ENCODE measurements at regions not wholly inside any gene's neighbourhood (a gene's known extent, or its start where the extent isn't known, plus 50 kb on each side); places are given as distances from the start of the nearest gene placed in this dataset.
"Not testable (repeated sequence)": the region's sequence is repeated elsewhere in the genome, so short reads cannot be mapped to it uniquely, and the experiment has no call there.

DNA sequence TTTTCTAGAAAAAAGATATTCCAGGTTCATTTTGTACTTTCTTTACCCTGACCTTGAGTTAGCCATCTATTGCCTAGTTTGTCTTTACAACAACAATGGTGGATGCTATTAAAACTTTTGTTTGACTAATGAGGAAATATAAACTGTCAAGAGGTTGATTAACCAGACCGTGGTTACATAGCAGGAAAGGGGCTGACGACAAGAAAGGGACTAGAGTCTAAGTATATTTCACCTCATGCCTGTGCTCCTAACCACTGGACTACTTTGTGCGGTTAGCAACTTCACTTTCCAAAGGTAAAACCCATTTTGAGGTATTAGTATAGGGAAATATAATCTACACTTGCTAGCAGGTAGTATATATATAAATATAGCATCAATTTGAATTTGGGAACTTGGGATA is 327.1 kb downstream of the SATB1 start:
- Histone ChIP-seq H3K4me3 (ENCODE audit: low read depth, low read length) (no peak overlapping the region), H3K27me3 (ENCODE audit: control insufficient read depth, insufficient read depth, low read length) (no peaks in the 10 kb centered on the region), H3K27ac (ENCODE audit: low read depth, low read length) (no peak overlapping the region), H3K4me1 (ENCODE audit: control insufficient read depth, insufficient read depth, low read length) (no peaks in the 10 kb centered on the region), H3K36me3 (ENCODE audit: control insufficient read depth, insufficient read depth, low read length) (no peaks in the 10 kb centered on the region), H3K9me3 (ENCODE audit: control insufficient read depth, insufficient read depth, low read length) (no peaks in the 10 kb centered on the region)
- WGBS (ENCODE audit: insufficient coverage), result no CpG with 5 or more reads among the region's 3 CpGs
- DNase-seq (ENCODE audit: low read depth in 4 of 6, low spot score in 6 of 6), result no peak

DNA sequence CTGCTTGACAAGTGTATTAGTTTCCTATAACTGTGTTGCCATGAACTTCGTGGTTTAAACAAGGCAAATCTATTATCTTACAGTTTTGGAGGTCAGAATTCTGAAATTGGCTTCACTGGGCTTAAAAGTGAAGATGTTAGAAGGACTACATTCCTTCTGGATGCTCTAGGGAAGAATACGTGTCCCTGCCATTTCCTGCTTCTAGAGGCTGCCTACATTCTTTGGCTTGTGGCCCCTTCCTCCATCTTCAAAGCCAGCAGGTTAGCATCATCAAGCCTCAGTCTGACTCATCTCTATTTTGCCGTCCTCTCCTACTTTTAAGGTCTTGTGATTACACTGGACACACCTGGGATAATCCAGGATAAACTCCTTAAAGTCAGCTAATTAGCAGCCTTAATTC is 327.7 kb downstream of the SATB1 start:
- 91% methylated on average over 2 of the region's 3 CpGs for WGBS (ENCODE audit: insufficient coverage)
- Histone ChIP-seq H3K4me3 (ENCODE audit: low read depth, low read length) (no peak overlapping the region), H3K27ac (ENCODE audit: low read depth, low read length) (no peak overlapping the region)

DNA sequence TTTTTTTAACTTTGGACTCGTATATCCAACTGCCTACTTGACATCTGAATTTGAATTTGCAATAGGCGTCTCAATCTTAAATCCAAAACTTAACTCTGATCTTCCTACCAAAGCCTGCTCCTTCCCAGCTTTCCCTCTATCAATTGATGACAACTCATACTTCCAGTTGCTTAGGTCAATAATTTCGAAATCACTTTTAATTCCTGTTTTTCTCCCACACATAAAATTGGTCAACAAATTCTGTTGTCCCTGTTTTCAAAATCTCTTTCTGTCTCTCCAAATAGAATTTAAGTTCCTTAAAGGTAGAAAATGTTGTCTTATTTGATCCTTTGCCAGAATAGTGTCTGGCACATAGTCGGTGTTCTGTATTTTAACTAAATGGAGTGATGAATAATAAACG is 332.4 kb downstream of the SATB1 start:
- H3K36me3 ChIP-seq (ENCODE audit: control insufficient read depth, insufficient read depth, low read length), result no peaks in the 10 kb centered on the region
- H3K4me3 ChIP-seq (ENCODE audit: low read depth, low read length), result no peak overlapping the region
- H3K27ac ChIP-seq (ENCODE audit: low read depth, low read length), result no peak overlapping the region
- WGBS (ENCODE audit: insufficient coverage), result 94% methylated on average over 2 of the region's 5 CpGs
- H3K9me3 ChIP-seq (ENCODE audit: control insufficient read depth, insufficient read depth, low read length), result no peaks in the 10 kb centered on the region
- H3K27me3 ChIP-seq (ENCODE audit: control insufficient read depth, insufficient read depth, low read length), result no peaks in the 10 kb centered on the region
- no peak for DNase-seq (ENCODE audit: low read depth in 4 of 6, low spot score in 6 of 6)
- no peaks in the 10 kb centered on the region for H3K4me1 ChIP-seq (ENCODE audit: control insufficient read depth, insufficient read depth, low read length)

More for the DNA sequence above, 327.7 kb downstream of the SATB1 start:
- Histone ChIP-seq H3K9me3 (ENCODE audit: control insufficient read depth, insufficient read depth, low read length) (no peaks in the 10 kb centered on the region), H3K27me3 (ENCODE audit: control insufficient read depth, insufficient read depth, low read length) (no peaks in the 10 kb centered on the region), H3K4me1 (ENCODE audit: control insufficient read depth, insufficient read depth, low read length) (no peaks in the 10 kb centered on the region), H3K36me3 (ENCODE audit: control insufficient read depth, insufficient read depth, low read length) (no peaks in the 10 kb centered on the region)
- DNase-seq (ENCODE audit: low read depth in 4 of 6, low spot score in 6 of 6), result no peak

DNA sequence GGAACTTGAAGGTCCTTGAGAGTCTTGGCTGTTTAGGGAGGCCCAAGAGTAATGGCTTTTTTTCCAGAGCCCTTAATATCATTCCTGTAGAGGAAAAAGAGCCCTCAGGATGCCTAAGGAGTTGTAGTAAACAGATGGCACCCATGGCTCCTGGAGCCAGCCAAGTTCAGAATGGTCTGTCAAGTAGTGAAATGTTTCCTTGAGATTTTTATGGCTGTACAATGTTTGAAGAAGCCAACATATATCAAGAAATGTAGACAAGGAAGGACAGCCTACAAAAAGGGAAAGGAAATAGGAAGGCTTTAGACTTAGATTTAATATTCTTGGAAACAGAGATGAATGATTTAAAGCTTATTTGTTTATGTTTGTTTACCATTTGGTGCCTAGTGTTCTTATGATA is 334.8 kb downstream of the SATB1 start:
- Histone ChIP-seq H3K9me3 (ENCODE audit: control insufficient read depth, insufficient read depth, low read length) (no peaks in the 10 kb centered on the region), H3K36me3 (ENCODE audit: control insufficient read depth, insufficient read depth, low read length) (no peaks in the 10 kb centered on the region), H3K4me1 (ENCODE audit: control insufficient read depth, insufficient read depth, low read length) (no peaks in the 10 kb centered on the region), H3K27ac (ENCODE audit: low read depth, low read length) (no peak overlapping the region), H3K4me3 (ENCODE audit: low read depth, low read length) (no peak overlapping the region), H3K27me3 (ENCODE audit: control insufficient read depth, insufficient read depth, low read length) (no peaks in the 10 kb centered on the region)
- DNase-seq (ENCODE audit: low read depth in 4 of 6, low spot score in 6 of 6), result no peak

DNA sequence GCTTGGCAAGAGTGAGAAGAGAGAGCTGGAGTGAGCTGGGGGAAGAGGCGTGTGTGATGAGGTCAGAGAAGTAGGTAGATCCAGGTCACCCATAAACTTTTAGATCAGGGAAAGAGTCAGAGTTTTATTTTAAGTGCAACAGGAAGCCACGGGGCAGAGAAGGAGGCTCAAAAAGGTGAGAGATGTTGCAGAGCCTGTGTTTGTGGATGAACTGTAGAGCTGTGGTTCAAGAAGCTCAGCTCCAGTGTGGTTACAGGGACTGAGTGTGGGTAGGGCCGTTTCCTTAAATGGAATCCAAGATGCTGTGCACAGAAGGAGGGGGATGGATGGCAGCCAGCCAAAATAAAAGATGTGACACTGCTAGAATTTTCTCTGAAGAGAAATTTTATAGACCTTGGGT is 337.2 kb downstream of the SATB1 start:
- peak in 1 of 6 donors; percentile 20 for DNase-seq (ENCODE audit: low read depth in 4 of 6, low spot score in 6 of 6)
- H3K27me3 ChIP-seq (ENCODE audit: control insufficient read depth, insufficient read depth, low read length), result no peaks in the 10 kb centered on the region
- H3K4me1 ChIP-seq (ENCODE audit: control insufficient read depth, insufficient read depth, low read length), result no peaks in the 10 kb centered on the region
- H3K4me3 ChIP-seq (ENCODE audit: low read depth, low read length), result no peak overlapping the region
- 60% methylated on average over 3 of the region's 3 CpGs for WGBS (ENCODE audit: insufficient coverage)
- no peaks in the 10 kb centered on the region for H3K36me3 ChIP-seq (ENCODE audit: control insufficient read depth, insufficient read depth, low read length)
- no peak overlapping the region for H3K27ac ChIP-seq (ENCODE audit: low read depth, low read length)
- no peaks in the 10 kb centered on the region for H3K9me3 ChIP-seq (ENCODE audit: control insufficient read depth, insufficient read depth, low read length)

DNA sequence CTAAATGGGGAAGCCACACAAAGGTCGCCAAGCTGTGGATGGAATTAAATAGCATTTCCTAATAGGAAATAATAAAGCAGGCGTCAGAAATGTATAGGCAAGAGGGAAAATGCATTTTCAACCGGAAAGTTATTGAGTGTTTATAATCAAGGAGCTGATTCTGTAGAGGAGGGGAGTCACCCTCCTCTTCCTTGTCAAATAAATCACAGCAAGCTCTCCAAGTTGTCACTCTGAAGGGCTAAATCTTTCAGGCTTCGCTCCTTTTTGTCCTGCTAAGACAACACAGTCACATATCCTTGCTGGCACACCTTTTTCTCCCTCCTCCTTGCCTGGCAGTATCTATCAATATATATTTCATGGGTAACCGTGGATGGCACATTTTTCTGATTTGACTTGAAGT is 338.4 kb downstream of the SATB1 start:
- 17% methylated on average over 1 of the region's 5 CpGs for WGBS (ENCODE audit: insufficient coverage)

DNA sequence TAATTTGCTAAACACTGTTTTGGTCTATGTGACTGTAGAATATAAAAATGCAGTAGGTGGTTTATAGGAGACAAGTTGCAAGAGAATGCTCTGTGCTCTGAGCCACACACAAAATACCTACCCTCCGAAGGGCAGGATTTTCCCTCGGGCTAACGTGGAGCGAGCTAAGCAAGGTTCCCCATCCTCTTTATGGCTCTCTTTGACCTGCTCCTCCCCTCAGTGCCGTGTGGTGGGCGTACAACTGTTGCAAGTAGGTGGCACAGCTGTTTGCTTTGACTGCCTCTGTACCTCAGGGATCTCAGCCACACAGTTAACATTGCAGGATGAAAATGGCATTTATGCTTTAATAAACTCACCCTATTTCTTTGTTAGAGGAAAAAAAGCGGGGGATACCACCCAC is 339.1 kb downstream of the SATB1 start:
- no peaks in the 10 kb centered on the region for H3K9me3 ChIP-seq (ENCODE audit: control insufficient read depth, insufficient read depth, low read length)
- 43% methylated on average over 4 of the region's 7 CpGs for WGBS (ENCODE audit: insufficient coverage)
- no peaks in the 10 kb centered on the region for H3K4me1 ChIP-seq (ENCODE audit: control insufficient read depth, insufficient read depth, low read length)
- no peaks in the 10 kb centered on the region for H3K27me3 ChIP-seq (ENCODE audit: control insufficient read depth, insufficient read depth, low read length)
- no peaks in the 10 kb centered on the region for H3K36me3 ChIP-seq (ENCODE audit: control insufficient read depth, insufficient read depth, low read length)
- H3K4me3 ChIP-seq (ENCODE audit: low read depth, low read length), result no peak overlapping the region
- DNase-seq (ENCODE audit: low read depth in 4 of 6, low spot score in 6 of 6), result no peak
- no peak overlapping the region for H3K27ac ChIP-seq (ENCODE audit: low read depth, low read length)

More for the DNA sequence above, 338.4 kb downstream of the SATB1 start:
- H3K9me3 ChIP-seq (ENCODE audit: control insufficient read depth, insufficient read depth, low read length), result no peaks in the 10 kb centered on the region
- no peak overlapping the region for H3K4me3 ChIP-seq (ENCODE audit: low read depth, low read length)
- no peaks in the 10 kb centered on the region for H3K27me3 ChIP-seq (ENCODE audit: control insufficient read depth, insufficient read depth, low read length)
- no peaks in the 10 kb centered on the region for H3K36me3 ChIP-seq (ENCODE audit: control insufficient read depth, insufficient read depth, low read length)
- peak in 1 of 6 donors; percentile 57 for DNase-seq (ENCODE audit: low read depth in 4 of 6, low spot score in 6 of 6)
- H3K4me1 ChIP-seq (ENCODE audit: control insufficient read depth, insufficient read depth, low read length), result no peaks in the 10 kb centered on the region
- H3K27ac ChIP-seq (ENCODE audit: low read depth, low read length), result no peak overlapping the region

DNA sequence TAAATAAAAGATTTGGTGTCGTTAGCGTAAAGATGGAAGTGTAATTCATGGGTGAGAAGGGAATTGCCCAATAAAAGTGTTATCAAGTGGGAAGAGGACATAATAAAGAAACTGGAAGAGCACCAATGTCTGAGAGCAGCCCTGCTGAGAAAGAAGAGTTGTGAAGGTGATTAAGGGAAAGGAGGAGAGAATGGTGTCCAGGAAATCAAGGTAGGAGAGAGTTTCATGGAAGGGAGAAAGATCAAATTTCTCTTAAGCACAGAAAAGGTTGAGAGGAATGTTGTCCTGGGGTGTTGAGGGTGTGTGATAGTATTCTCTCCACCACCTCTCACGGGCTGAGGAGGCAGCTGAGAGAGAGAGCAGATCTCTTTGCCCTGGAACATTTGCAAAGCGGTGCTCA is 339.7 kb downstream of the SATB1 start:
- H3K4me1 ChIP-seq (ENCODE audit: control insufficient read depth, insufficient read depth, low read length), result no peaks in the 10 kb centered on the region
- DNase-seq (ENCODE audit: low read depth in 4 of 6, low spot score in 6 of 6), result no peak
- no peaks in the 10 kb centered on the region for H3K36me3 ChIP-seq (ENCODE audit: control insufficient read depth, insufficient read depth, low read length)
- no peak overlapping the region for H3K4me3 ChIP-seq (ENCODE audit: low read depth, low read length)
- no peaks in the 10 kb centered on the region for H3K27me3 ChIP-seq (ENCODE audit: control insufficient read depth, insufficient read depth, low read length)
- H3K27ac ChIP-seq (ENCODE audit: low read depth, low read length), result no peak overlapping the region
- no peaks in the 10 kb centered on the region for H3K9me3 ChIP-seq (ENCODE audit: control insufficient read depth, insufficient read depth, low read length)
- 77% methylated on average over 4 of the region's 4 CpGs for WGBS (ENCODE audit: insufficient coverage)

DNA sequence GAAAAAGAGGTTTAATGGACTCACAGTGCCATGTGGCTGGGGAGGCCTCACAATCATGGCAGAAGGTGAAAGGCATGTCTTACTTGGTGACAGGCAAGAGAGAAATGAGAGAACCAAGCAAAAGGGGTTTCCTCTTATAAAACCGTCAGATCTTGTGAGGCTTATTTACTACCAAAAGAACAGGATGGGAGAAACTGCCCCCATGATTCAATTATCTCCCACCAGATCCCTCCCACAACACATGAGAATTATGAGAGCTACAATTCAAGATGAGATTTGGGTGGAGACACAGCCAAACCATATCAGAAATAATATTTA is 340.8 kb upstream of the TBC1D5 start:
- DNase-seq (ENCODE audit: low read depth in 4 of 6, low spot score in 6 of 6); H3K27ac ChIP-seq (ENCODE audit: low read depth, low read length); H3K36me3 ChIP-seq (ENCODE audit: control insufficient read depth, insufficient read depth, low read length); H3K4me3 ChIP-seq (ENCODE audit: low read depth, low read length); H3K27me3 ChIP-seq (ENCODE audit: control insufficient read depth, insufficient read depth, low read length); H3K4me1 ChIP-seq (ENCODE audit: control insufficient read depth, insufficient read depth, low read length); H3K9me3 ChIP-seq (ENCODE audit: control insufficient read depth, insufficient read depth, low read length): not testable (repeated sequence)
- no CpG with 5 or more reads among the region's 1 CpG for WGBS (ENCODE audit: insufficient coverage)

DNA sequence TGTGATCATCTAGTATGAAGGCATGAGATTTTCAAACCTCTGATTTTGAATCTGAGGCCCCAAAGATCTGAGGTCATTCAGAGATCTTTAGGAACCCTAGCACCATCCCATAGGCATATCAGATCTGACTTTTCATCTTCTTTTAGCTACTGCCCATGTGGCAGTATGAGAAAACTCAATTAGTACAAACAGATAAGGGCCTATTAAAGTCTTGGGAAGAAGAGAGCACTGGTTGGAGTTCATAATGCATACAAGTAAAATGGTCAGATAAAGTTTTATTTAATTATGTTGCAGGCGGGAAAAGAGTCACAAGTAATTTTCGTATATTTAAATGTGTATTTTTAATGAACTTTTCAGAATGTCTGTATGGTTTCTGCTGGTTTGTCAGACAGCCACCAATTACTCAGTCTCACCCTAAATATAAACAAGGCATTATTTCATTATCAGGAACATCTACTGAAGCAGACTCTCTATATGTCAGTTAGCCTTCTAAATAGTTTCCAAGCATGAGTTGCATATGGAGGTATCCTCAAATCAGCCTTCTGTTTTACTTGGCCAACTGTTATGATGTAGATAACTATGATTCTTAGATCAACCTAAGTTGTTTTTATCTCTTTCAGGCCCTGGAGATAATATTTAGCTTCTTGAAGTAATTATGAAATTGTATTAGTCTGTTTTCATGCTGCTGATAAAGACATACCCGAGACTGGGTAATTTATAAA is 340.3 kb upstream of the TBC1D5 start:
- WGBS (ENCODE audit: insufficient coverage), result 86% methylated on average over 1 of the region's 3 CpGs
- Histone ChIP-seq H3K4me3 (ENCODE audit: low read depth, low read length) (no peak overlapping the region), H3K27me3 (ENCODE audit: control insufficient read depth, insufficient read depth, low read length) (no peaks in the 10 kb centered on the region), H3K27ac (ENCODE audit: low read depth, low read length) (no peak overlapping the region), H3K9me3 (ENCODE audit: control insufficient read depth, insufficient read depth, low read length) (no peaks in the 10 kb centered on the region), H3K36me3 (ENCODE audit: control insufficient read depth, insufficient read depth, low read length) (no peaks in the 10 kb centered on the region), H3K4me1 (ENCODE audit: control insufficient read depth, insufficient read depth, low read length) (no peaks in the 10 kb centered on the region)
- no peak for DNase-seq (ENCODE audit: low read depth in 4 of 6, low spot score in 6 of 6)
